GM21526 (cell line): ENCODE measurements at regions not wholly inside any gene's neighbourhood (a gene's known extent, or its start where the extent isn't known, plus 50 kb on each side); places are given as distances from the start of the nearest gene placed in this dataset.

ENCODE experiments used
- ATAC-seq: cut with Tn5 transposase; IDR thresholded peaks from one replicate; pipeline ENCODE4 v1.9.1; 2021; ENCODE audit warnings: moderate library complexity; ENCODE audit not compliant: unreplicated experiment, low FRiP score

DNA sequence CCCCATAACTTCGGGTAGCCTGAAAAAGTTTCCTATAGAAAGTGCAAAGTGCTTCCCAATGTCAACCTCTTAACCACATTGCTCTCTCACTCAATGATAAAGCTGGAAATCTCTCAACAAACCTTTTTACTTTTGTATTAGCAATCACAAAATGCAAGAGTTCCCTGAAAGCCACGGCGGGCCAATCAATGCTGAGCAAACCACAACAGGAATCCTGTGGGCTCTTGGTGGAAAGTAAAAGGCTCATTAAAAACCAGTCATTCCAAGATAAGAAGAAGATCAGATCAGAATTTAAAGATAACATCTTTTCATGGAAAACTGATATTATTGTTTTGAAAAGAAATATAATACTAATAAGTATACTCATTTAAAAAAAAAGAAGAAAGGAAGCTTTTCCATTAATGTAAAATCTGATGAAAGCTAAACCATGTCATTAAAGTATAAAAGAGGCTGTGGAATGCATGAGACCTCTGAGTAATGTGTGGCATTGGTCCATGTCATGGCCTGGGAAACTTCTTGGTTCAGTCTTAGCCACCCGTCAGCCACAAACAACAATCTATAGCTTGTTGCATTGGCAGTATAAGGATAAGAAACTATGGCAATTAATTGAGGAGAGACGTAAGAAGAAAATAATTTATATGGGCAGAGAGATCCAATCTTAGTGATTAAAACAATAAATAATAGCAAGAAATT, 1066.1 kb upstream of the SORCS1 start:
- ATAC-seq, result no peak

DNA sequence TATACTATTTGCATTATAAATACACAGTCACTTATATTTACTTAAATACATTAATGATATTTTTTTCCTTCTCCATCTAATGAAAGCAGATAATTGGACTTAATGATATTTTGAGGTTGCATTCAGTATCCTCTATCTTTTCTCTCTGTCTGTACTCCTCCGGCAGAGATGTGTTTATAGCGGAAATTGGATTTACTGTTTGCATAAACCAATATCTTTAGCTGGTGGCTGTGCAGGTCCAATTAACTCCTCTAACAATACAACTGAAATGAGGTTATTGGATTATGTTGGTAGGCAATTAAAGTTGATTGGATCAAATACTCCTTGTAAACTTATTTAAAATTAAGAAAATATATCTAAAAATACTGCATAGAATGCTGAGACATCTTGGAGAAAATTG, 1044.2 kb upstream of the SORCS1 start:
- no peak for ATAC-seq

DNA sequence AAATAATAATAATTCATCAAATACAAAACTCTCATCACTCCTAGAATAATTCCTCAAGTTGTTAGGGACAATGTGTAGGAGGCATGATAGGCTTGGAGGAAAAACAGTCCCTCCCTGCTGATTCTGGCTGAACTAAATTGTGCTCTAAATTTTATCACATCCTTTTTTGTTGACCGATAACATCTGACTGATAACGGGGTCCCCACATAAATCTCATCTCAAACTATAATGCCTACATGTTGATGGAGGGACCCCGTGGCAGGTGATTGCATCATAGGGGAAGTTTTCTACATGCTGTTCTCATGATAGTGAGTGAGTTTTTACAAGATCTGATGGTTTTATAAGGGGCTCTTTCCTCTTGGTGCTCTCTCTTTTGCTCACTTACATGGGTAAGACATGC, 1043.5 kb upstream of the SORCS1 start:
- ATAC-seq, result no peak

DNA sequence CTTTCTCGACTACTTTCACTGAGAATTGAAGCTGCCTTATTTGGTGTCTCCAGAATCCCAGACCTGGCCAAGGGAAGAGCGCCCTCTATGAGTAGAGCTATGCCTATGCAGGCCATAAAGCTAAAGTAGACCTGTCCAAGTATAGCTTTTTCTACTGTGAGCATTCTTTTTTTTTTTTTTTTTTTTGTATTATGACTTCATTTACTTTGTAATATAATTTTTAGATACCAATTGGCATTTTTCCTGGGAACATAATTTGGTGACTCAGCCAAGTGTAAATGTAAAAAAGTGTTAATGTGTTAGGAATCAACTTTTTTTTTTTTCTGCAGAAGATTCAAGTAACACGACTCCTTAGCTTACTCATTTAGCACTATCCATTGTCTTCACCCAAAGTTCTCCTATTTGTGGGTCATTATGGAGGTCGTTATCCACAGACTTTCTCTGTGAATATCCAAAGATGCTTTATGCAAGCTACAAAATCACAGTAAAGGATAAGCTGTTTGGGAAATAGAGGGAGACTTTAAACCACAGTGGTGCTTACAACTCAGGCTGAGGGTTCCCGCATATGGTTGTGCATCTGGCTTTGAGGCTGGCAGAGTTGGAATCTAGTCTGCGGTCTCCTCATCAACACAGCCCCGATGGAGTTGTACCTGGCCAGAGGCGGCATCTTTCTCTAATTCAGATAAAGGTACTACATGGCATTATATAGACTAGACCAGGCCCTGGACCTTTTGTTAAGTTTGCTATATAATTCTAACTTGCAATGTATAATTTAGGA, 1040.2 kb upstream of the SORCS1 start:
- no peak for ATAC-seq

DNA sequence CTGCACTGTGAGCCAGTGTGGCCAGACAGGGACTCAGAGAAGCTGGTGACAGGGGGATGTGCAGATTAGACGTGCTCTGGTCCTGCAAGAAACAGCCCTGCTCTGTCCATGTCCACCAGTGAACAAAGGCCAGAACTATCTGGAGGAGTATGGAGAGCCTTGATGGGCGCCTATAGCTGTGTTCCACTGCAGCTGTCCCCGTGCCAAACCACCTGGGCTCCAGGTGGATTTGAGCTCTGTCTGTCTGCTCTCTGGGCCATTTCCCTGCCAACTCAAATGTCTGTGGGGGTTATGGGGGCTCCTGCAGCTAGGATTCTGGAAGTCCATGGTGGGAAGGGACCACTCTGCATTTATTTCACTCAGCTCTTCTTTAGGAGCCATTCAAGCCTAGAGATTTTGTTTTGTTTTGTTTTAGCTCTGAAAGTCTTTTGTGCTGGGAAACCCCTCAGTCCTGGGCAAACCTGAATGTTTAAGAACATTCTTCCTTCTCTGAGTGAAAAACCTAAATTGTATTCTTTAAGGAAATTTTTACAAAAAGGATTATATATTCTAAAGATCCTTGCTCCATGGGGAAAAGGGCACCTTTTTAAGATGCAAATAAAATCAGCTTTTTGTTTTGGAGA, 1039.5 kb upstream of the SORCS1 start:
- ATAC-seq, result no peak

DNA sequence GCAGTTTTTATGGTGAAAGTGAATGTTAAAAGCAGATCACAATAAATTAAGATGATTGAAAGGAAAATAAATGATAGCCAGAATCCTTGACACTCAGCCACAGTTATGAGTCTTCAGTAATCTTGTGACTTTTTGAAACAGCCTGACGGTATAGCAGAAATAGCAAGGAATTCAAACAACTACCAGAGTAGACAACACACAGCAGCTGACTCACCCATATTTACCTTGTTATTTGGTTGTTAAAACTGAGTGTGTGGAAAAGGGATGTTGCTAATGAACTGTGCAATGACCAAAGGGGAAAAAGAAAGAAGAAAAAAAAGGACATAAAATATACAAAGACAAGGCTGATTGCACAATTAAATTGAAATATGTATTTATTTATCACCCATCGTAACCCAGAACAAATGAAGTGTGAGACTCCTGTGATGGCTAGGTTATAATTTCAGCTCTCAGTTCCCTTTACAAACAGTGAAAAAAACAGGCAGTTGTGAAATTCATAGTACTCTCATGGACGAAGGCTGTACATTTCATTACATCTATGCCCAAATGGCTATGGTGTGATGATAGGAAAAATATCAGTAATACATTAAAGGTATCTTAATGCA, 1023.0 kb upstream of the SORCS1 start:
- ATAC-seq, result no peak

DNA sequence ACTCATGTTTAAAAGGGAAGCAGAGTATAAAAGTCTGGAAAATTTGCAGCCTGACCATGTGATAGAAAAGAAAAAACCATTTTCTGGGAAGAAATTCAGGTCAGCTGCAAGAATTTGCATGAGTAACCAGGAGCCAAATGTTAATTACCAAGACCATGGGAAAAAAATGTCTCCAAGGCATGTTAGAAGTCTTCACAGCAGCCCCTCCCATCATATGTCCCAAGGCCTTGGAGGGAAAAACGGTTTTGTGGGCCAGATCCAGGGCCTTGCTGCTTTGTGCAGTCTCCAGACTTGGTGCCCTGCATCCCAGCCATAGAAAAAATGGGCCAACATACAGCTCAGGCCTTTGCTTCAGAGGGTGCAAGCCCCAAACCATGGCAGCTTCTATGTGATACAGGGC, 1019.6 kb upstream of the SORCS1 start:
- ATAC-seq, result no peak

DNA sequence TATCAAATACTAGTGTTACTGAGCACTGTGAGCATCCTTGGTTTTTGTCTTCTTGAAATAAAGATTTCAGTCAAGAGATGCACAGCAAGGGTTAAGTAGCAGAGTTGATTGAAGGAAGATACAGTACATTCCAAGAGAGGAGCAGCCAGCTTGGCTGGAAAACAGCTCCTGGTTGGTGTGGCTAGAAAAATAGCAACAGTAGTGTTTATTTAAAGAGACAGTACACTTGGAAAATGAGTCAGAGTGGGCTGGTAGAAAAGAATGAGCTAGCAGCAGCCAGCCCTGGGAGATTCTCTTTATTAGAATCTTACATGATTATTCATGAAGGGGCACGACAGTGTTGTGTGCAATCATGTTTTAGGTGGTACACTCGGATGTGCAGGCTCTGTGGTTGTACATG, 1016.4 kb upstream of the SORCS1 start:
- ATAC-seq, result no peak

DNA sequence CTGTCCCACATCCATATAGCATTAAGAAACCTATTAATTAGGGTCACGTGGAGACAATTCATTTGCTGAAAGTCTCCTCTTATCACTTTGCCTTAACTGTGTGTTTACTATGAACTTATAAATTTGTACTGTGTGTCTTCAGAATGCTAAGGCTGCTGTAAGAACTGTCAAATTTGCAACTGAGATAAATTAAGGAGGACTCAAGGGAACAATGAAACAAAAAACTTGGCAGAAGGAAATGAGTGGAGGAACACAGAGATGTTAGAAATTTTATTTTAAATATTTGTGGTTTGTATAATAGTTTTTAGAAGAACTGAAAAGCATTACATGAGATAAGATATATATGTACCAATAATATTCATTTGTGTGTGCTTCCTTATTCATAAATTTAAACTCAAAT, 1005.3 kb upstream of the SORCS1 start:
- no peak for ATAC-seq

DNA sequence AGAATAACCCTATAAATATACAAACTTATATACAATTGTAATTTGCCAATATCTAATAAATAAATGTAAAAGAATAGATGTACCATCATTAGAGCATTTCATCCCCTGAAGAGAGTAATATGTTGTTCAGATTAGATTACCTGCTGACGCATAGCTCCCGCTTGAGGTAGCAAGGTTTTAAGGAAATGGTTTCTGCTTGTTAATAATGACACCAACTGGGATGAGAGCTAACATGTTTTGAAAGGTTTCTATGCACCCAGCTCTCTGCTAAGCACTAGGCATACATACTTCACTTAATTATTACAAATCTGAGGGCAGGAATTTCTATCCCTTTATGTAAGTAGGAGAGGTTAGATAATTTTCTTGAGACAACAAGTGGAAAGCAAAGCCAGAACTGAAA, 1003.3 kb upstream of the SORCS1 start:
- no peak for ATAC-seq

DNA sequence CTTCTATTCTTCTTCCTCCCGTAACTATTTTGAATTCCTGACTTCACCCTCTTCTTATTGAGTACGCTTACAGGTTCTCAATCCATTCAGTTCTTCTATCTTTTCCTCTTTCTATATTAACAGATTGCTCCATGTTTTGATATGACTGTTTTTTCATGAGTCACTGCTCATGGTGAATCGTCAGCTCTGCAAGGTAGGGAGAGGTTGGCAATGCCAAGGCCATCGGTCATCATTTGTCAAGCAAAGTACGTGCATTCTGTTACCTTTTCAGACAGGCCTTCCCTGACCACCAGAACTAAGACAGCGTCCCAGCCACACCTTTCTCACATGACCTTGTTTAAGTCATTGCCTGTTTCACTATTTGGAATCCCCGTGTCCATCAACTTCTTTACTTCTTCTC, 1001.9 kb upstream of the SORCS1 start:
- no peak for ATAC-seq

DNA sequence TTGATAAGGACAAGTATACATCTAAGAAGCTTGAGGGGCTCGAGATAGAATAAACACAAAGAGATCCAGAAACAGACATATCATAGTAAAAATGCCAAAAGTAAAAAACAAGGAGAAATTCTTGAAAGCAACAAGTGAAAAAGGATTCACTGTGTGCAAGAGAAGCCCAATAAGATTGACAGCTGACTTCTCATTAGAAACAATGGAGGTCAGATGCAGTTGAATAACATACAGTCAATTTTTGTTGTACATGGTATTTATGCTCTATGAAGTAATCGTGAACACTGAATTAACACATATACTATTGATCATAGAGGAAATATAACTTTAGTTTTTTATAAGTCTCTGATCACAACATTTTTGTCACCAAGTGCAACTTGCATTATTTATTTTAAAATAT, 982.8 kb upstream of the SORCS1 start:
- no peak for ATAC-seq

DNA sequence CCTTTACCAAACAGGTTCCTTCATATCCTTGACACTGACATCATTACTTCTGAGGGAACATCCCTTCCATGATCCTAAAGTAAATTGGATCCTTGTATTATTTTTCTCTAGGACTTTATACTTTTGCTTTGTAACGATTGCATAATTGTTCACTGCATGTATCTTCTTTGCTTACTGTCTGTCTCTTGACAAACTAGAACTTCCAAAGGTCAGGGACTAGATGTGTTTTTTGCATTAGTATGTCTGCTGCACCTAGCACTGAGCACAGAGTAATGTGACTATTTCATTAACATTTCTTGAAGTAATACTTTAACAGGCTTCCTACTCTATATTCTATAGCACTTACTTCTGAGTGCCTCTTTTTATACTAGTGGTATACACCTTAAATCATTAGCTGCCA, 976.6 kb upstream of the SORCS1 start:
- ATAC-seq, result no peak

DNA sequence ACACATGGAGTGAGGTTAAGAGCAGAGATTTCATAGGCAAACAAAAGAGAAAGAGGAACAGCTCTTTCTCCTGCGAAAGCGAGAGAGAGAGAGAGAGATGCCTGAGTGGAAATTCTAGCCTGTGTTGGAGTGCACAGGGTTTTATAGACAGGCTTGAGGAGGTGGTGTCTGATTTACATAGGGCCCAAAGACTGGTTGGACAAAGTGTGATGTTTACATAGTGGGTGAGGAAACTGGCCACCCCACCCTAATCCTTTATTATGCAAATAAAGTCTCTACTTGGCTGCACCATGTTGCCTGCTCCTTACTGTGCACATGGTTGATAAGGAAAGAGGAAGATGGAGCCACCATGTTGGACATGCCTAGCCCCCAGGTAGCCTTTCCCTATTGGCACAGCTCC, 967.8 kb upstream of the SORCS1 start:
- no peak for ATAC-seq

DNA sequence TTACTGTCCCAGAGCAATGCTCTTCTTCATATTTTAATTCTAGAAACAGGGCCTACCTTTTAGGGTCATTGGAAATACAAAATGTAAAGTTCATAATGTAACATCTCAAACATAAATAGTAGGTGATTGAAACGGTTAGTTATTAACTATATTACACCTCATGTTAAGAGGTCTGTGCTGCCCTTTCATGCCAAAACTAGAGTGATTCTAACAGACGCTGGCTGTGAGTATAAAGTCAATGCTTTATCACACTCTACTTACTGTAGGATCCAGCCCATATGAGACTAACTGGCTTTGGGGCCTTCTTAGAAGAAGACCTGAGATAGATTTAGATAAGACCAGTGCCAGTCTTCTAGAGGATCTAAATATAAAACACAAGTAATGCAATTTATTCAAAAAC, 966.1 kb upstream of the SORCS1 start:
- no peak for ATAC-seq

DNA sequence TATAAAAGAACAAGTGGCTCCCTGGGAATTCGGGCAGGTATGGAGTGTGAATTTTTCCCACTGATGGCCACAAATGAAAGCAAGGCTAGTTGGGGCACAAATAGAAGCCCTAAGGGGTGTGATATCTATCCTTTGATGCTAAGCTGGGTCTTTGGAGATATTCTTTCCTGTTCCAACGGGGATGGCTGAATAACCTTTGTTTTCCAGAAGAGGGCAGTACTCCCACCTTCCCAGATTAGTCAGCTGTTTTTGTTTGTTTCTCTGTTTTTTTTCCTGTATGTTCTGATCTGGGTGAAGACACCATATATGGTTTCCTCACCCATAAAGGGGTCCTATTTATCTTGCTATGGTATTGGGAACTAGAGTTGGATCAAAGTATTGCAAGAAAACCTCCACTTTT, 947.7 kb upstream of the SORCS1 start:
- no peak for ATAC-seq

DNA sequence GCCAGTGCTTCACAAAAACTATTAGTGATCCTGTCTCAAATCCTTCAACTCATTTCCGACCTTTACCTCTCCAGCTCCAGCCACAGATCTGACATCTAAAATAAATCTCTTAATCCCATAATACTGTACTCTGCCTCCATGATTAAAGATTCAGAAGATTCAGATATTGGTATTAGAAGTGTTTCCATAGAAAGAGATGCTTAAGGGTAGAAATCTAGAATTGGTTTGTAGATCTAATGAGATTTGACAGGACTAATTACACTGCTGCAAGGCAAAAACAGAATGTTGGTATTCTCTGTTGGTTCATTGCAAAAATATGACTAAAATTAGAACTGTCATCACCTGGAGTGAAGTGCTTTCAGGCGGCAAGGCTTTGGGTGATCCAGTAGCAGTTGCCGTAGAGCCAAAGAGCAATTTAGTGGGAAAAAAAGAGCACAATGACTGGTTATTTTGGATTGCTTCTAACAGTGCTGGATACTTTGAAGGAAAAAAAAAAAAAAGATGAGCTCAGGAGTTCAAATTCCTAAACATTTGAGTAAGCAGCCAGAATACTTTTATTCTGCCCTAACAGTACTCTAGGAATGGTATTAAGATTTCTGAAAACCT, 940.1 kb upstream of the SORCS1 start:
- no peak for ATAC-seq

DNA sequence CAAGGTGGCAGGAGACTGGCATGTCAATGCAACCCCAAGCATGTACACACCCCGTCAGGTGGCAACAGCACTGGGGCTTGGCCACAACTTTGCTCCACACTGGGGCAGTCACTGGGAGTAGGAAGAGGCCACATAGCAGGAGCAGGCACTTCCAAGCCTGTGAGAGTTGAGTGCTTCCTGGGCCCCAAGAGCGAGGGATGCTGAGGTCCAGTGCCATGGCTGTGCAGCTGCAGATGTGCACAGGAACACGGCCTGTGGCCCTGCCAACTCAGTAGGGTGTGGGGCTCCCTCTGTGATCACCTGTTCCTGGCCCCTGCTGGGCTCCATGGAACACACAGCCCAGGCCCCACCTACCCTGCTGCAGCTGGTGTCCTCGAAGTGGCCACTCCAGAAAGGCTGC, 932.8 kb upstream of the SORCS1 start:
- no peak for ATAC-seq

DNA sequence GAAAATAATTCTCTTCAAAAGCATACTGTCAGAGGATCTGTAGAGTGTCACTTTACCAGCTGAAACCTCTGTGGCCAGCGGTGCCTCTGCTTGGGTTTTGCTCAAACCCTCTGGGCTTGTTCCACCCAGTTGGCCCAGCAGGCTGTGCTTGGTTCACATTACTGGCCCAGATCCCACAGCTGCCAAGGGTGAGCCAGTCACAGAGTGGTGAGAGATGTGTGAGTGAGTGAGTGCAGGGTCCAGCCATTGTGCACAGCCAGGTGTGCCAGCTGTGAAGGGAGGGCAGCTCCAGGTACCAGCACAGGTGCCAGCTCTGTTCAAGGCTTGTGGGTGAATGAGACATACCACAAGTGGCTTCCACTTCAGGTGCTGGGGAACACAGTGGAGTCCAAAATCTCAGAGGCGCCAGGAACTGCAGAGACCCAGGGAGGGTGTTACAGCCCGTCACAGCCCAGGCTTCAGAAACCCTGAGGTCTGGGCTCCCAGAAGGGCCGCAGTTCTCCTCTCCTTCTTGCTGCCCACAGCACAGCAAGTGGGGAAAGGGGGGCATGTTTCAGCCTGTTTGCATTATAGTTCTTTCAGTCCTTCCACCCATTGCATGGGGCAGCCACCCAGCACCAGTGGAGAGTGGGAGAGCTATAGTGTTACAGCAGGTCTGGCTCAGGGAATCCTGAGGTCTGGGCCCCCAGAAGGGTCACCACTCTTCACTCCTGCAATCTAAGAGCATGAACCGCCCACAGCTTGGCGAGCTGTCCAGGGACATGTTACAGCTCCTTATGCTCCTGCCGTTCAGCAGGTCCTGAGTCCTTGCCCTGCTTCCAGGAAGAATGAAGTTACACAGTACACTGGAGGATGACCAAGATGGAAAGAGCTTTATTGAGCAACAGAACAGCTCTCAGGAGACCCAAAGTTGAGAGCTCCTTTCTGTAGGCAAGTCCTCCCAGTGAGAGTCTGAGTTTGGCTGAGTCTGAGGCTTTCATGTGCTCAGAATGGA, 931.7 kb upstream of the SORCS1 start:
- ATAC-seq, result no peak
